ENCODE measurements at regions not wholly inside any gene's neighbourhood (a gene's known extent, or its start where the extent isn't known, plus 50 kb on each side); places are given as distances from the start of the nearest gene placed in this dataset.

DNA sequence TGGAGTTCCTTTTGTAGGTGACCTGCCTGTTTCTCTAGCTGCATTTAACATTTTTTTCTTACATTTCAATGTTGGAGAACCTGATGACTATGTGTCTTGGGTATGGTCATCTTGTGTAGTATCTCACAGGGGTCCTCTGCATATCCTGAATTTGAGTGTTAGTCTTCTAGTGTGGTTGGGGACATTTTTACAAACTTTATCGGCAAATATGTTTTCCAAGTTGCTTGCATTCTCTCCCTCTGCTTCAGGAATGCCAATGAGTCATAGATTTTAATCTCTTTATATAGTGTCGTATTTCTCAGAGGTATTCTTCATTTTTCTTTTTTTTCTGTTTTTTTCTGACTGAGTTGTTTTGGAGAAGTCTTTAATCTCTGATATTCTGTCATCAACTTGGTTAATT lies 684.0 kb downstream of the NCAM2 start:
- no peak overlapping the region for H3K4me3 Mint-ChIP-seq
- no peaks in the 10 kb centered on the region for H3K4me1 Mint-ChIP-seq (ENCODE audit: low read depth)
- ATAC-seq (no peak), DNase-seq (no peak)
- H3K27ac Mint-ChIP-seq, result no peak overlapping the region
- POLR2A ChIA-PET, result no interaction called here
- H3K36me3 Mint-ChIP-seq (ENCODE audit: low read depth), result no peaks in the 10 kb centered on the region
- H3K9me3 Mint-ChIP-seq, result peaks cover 7% of the 10 kb centered on the region
- CTCF ChIA-PET, result no interaction called here
- no peaks in the 10 kb centered on the region for H3K27me3 Mint-ChIP-seq
- intact Hi-C loops (cut with micrococcal nuclease), result no loop called here
- TF ChIP-seq, protein P1, sequence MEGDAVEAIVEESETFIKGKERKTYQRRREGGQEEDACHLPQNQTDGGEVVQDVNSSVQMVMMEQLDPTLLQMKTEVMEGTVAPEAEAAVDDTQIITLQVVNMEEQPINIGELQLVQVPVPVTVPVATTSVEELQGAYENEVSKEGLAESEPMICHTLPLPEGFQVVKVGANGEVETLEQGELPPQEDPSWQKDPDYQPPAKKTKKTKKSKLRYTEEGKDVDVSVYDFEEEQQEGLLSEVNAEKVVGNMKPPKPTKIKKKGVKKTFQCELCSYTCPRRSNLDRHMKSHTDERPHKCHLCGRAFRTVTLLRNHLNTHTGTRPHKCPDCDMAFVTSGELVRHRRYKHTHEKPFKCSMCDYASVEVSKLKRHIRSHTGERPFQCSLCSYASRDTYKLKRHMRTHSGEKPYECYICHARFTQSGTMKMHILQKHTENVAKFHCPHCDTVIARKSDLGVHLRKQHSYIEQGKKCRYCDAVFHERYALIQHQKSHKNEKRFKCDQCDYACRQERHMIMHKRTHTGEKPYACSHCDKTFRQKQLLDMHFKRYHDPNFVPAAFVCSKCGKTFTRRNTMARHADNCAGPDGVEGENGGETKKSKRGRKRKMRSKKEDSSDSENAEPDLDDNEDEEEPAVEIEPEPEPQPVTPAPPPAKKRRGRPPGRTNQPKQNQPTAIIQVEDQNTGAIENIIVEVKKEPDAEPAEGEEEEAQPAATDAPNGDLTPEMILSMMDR (IDR thresholded peaks at IDR 0.05), result no peak

DNA sequence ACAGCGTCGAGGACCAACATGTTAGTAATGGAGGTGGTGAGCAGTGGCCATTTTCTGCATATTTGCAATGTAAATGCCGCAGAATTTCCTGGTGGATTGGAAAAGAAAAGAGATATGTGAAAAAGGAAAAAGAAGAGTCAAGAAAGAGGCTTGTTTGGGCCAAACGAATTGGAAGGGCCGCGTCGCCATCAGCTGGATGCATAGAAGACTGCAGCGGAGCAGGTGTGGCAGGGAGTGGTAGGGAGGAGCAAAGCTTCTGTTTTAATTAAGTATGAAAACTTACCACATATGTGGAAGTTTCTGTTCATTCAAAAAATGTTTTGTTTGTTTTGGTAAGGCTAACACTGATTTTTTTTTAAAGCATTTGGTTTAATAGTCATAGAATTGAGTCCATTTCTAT lies 690.7 kb downstream of the NCAM2 start:
- DNase-seq (peak; percentile 1), ATAC-seq (no peak)
- CTCF ChIA-PET, result no interaction called here
- H3K4me1 Mint-ChIP-seq (ENCODE audit: low read depth), result no peaks in the 10 kb centered on the region
- POLR2A ChIA-PET, result no interaction called here
- no peak overlapping the region for H3K27ac Mint-ChIP-seq
- H3K36me3 Mint-ChIP-seq (ENCODE audit: low read depth), result no peaks in the 10 kb centered on the region
- TF ChIP-seq, protein P1 (IDR thresholded peaks at IDR 0.05), result no peak
- H3K9me3 Mint-ChIP-seq, result peaks cover 1% of the 10 kb centered on the region
- no peaks in the 10 kb centered on the region for H3K27me3 Mint-ChIP-seq
- no peak overlapping the region for H3K4me3 Mint-ChIP-seq
- intact Hi-C loops (cut with micrococcal nuclease), result no loop called here

DNA sequence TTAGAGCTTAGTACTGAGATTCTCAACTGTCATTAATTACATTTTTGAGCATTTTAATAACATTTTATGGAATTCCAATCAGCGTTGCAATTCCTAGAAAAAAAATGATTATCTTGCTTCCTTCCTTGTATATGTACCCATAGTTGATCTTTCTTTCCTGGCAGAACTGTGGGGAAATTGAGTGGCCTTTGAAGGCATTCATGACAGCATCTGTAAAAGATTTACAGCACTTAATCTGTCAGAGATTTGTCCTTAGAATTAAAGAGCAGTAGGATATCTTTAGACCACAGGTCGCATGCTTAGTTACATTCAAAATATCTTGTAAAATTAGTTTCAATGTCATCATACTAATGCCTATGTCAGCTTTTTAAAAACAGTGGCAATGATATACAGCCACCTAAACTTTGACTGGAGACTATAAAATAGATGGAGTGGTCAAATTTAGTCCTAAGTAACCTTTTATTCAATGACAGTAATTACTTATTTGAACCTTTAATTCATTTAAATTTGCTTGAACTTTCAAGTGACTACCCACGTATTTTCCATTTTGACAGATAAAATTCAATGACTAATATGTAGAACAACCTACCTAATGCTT lies 692.0 kb downstream of the NCAM2 start:
- TF ChIP-seq, protein P1 (IDR thresholded peaks at IDR 0.05), result no peak
- no peak overlapping the region for H3K27ac Mint-ChIP-seq
- H3K27me3 Mint-ChIP-seq, result no peaks in the 10 kb centered on the region
- DNase-seq (no peak), ATAC-seq (no peak)
- H3K9me3 Mint-ChIP-seq, result peaks cover 1% of the 10 kb centered on the region
- no peaks in the 10 kb centered on the region for H3K4me1 Mint-ChIP-seq (ENCODE audit: low read depth)
- H3K36me3 Mint-ChIP-seq (ENCODE audit: low read depth), result no peaks in the 10 kb centered on the region
- CTCF ChIA-PET, result no interaction called here
- no peak overlapping the region for H3K4me3 Mint-ChIP-seq
- POLR2A ChIA-PET, result no interaction called here
- intact Hi-C loops (cut with micrococcal nuclease), result no loop called here

DNA sequence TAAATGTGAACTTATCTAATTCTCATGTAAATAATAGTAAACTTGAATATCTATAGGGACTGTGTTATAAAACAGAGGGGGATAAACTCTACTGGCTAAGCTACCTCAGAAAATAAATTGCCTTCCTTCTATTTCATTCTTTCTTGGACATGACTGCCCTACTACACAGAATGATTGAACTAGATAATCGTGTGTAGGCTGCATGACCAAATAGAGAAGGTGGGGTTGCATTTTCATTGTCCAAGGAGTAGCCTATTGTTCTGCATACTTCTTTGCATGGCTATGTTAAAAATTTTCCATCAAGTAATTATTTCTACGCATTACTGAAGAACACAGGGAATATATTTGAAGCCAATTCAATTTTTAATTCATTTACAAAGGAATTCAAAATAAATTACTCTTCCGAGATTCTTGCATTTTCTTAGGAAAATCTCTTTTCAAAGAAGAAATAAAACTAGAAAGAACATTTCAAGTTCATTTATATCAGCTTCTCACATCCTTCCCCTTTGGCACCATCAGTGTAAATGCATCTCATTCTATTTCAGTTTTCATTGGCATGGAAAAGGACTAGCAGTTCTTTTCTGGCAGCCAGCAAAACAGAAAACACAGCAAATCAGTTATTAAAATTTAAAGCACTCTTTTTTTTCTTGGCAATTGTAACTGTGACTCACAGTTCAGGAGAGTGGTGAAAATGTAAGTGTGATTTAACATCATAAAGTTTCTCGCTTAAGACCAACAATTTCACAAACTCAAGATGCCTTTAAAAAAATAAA lies 714.7 kb downstream of the NCAM2 start:
- ChIA-PET CTCF (interaction anchor here (0.6 kb wide), 1 partner anchor 1214 kb away, joined by 3 read pairs; no protein-coding TSS in a partner anchor), POLR2A (no interaction called here)
- no peaks in the 10 kb centered on the region for H3K36me3 Mint-ChIP-seq (ENCODE audit: low read depth)
- TF ChIP-seq, protein P1 (IDR thresholded peaks at IDR 0.05), result no peak
- ATAC-seq (no peak), DNase-seq (no peak)
- H3K9me3 Mint-ChIP-seq, result peaks cover 2% of the 10 kb centered on the region
- intact Hi-C loops (cut with micrococcal nuclease), result no loop called here
- no peak overlapping the region for H3K27ac Mint-ChIP-seq
- no peaks in the 10 kb centered on the region for H3K27me3 Mint-ChIP-seq
- no peak overlapping the region for H3K4me3 Mint-ChIP-seq
- no peaks in the 10 kb centered on the region for H3K4me1 Mint-ChIP-seq (ENCODE audit: low read depth)

DNA sequence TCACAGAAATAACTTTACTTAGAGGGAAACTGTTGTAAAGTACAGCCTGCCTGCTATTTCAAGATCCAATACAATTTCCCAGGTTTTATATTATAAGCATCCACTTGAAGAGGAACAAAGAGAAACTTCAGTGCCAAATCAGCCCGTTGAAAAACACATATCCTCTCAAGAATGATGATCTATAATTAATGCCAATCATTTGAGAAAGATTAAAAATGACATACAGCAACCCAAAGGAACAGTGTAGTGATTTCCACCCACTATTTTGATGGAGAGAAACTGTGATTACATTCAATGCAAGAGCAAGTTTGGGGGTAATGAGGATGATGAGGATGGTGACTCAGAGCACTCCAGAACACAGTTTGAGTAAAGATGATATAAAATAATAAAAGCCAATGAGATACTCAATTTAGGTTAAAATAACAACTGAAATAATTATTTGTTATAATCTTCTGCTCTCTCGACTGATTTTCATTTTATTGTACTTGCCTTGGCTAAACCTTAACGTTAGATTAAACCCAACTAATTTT lies 715.5 kb downstream of the NCAM2 start:
- no peaks in the 10 kb centered on the region for H3K27me3 Mint-ChIP-seq
- ChIA-PET CTCF (no interaction called here), POLR2A (no interaction called here)
- no peak overlapping the region for H3K4me3 Mint-ChIP-seq
- no peaks in the 10 kb centered on the region for H3K4me1 Mint-ChIP-seq (ENCODE audit: low read depth)
- H3K36me3 Mint-ChIP-seq (ENCODE audit: low read depth), result no peaks in the 10 kb centered on the region
- intact Hi-C loops (cut with micrococcal nuclease), result no loop called here
- no peak overlapping the region for H3K27ac Mint-ChIP-seq
- TF ChIP-seq, protein P1 (IDR thresholded peaks at IDR 0.05), result no peak
- ATAC-seq (no peak), DNase-seq (no peak)
- H3K9me3 Mint-ChIP-seq, result no peaks in the 10 kb centered on the region
